Neural progenitor cell (in vitro differentiated cells): ENCODE measurements at regions not wholly inside any gene's neighbourhood (a gene's known extent, or its start where the extent isn't known, plus 50 kb on each side); places are given as distances from the start of the nearest gene placed in this dataset.

ENCODE experiments used
- EZH2phosphoT487 ChIP-seq: fragments of 200-600 bp; sonication (generic); IDR thresholded peaks from 2 replicates; pipeline ENCODE4 v1.6.1; 2017; ENCODE audit warnings: antibody characterized with exemption
- TF ChIP-seq, protein P1 (sequence below): fragments of 200-600 bp; sonication (generic); IDR thresholded peaks from 2 replicates; pipeline ENCODE4 v1.5.1; 2017; ENCODE audit warnings: antibody characterized with exemption, mild to moderate bottlenecking

DNA sequence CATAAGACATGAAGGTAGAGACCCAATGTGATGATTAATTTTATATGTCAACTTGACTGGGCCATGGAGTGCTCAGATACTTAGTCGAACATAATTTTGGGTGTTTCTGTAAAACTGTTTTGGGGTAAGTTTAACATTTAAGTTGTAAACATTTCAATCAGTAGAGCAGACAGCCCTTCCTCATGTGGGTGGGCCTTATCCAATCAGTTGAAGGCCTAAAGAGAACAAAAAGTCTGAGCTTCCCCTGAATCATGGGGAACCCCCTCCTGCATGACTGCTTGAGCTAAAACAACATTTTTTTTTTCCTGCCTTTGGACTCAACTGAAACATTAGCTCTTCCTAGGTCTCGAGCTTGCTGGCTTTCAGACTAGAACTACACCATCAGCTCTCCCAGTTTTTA, 327.3 kb upstream of the SOX9 start:
- TF ChIP-seq, protein P1, sequence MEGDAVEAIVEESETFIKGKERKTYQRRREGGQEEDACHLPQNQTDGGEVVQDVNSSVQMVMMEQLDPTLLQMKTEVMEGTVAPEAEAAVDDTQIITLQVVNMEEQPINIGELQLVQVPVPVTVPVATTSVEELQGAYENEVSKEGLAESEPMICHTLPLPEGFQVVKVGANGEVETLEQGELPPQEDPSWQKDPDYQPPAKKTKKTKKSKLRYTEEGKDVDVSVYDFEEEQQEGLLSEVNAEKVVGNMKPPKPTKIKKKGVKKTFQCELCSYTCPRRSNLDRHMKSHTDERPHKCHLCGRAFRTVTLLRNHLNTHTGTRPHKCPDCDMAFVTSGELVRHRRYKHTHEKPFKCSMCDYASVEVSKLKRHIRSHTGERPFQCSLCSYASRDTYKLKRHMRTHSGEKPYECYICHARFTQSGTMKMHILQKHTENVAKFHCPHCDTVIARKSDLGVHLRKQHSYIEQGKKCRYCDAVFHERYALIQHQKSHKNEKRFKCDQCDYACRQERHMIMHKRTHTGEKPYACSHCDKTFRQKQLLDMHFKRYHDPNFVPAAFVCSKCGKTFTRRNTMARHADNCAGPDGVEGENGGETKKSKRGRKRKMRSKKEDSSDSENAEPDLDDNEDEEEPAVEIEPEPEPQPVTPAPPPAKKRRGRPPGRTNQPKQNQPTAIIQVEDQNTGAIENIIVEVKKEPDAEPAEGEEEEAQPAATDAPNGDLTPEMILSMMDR = no peak
- no peak for TF ChIP-seq EZH2phosphoT487
